HG03139 (cell line): ENCODE measurements at regions not wholly inside any gene's neighbourhood (a gene's known extent, or its start where the extent isn't known, plus 50 kb on each side); places are given as distances from the start of the nearest gene placed in this dataset.

ENCODE experiments used
- ATAC-seq: cut with Tn5 transposase; IDR thresholded peaks from one replicate; pipeline ENCODE4 v1.9.1; 2021; ENCODE audit not compliant: unreplicated experiment

DNA sequence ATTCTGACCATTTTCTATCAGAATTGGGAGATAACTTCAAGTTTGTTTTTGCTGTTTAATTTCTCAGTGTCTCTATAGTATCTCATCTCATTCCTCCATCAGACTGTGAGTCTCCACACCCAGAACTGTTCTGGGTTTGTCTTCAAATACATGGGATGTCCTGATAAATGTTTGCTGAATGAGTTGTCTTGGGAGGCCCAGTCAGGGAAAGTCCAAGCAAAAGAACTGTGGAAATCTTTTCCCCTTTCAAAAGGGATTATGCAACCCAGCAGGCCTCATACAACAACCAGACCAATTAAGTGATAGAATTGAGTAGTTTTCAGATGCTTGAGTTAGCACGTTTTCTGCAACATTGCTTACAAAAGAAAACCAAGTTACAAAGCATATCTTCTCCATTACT, 324.4 kb downstream of the BRINP1 start:
- ATAC-seq, result no peak

- no peak for ATAC-seq
Observed at GRCh38 chr9:119047513-119048307, 321.5 kb downstream of the BRINP1 start.

DNA sequence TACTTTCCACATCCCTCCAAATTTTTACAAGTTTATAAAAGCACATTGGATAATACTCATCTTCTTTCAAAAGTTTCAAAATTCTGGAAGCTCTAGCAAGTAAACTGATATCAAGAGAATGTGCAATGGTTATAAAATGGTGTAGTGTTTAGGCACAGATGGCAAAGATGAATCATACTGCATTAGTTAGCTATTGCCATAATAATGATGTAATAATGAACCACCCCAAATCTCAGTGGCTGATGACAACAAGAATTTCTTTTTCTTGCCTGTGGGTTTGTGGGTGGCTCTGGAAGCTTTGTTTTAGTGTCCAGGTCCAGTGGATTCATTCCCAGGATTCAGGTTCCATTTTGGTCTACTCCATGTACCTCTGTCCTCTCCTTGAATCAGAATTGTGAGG, 319.0 kb downstream of the BRINP1 start:
- ATAC-seq, result no peak

DNA sequence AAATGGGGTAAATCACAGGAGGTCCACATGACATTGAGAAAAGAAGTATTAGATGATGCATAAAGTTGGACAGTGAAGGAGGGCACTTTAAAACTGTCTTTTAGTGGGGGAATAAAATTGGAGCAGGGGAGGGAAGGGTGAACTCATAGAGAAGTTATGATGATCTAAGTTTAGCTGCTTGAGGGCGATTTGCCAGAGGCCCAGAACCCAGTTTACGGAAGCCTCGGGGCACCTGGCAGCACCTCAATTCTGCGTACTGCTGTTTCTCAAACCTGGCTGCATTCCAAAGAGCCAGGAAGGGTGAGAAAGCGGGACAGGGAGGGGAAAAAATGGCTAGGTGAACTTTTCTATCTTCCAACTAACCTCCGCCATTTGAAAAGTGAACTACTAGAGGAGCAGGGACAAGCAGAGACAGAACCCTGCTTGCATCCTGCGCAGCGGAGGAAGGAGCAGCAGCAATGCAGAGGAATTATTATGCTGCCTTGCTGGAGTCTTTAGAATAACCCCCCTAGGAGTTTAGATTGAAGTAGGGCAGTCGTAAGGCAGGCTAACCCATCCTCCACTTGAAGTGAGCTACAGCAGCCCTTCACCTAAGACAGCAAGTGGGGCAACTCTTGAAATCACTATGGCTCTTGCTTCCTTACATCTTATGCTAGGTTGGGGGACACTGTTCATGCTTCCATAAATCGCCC, 316.8 kb downstream of the BRINP1 start:
- ATAC-seq, result no peak

DNA sequence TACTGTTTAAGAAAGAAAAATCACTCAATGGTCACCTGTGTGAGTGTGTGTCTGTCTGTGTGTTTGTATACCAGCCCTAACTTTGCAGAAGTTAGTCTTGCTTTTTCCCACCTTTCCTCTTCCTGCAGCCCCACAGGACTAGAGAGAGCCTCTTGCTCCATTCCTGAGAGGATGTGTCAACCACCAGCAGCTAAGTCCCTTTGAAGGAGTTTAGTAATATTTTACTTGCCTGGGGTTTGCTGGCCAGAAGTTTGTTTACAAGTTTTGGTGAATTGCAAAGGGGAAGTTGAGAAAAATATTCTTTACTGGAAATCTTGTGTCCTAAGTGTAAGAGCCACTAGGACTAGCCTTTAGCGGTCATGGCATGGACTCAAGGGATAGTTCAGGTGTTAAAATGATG, 316.2 kb downstream of the BRINP1 start:
- ATAC-seq, result no peak

- ATAC-seq, result no peak
Observed at GRCh38 chr9:119060629-119061385, 308.4 kb downstream of the BRINP1 start.

DNA sequence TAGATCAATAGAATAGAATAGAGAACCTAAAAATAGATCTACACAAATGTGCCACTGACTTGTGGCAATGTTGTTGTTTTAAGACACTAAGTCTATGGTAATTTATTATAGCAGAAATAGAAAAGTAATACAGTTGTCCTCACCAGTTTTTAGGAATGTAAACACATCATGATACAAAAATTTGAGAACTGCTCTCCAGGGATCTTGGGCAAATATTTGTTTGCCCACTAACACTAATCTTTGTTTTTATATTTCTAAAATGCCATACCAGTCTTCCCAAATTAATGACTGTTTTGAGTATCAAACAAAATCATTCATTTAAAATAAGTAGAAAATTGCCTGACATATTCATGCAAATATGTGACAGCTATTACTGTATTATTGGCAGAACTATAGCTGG, 297.6 kb downstream of the BRINP1 start:
- ATAC-seq, result no peak

GRCh38 chr9:119074017-119074416, 295.2 kb downstream of the BRINP1 start:
- no peak for ATAC-seq

GRCh38 chr9:119078015-119078414, 291.2 kb downstream of the BRINP1 start:
- no peak for ATAC-seq

DNA sequence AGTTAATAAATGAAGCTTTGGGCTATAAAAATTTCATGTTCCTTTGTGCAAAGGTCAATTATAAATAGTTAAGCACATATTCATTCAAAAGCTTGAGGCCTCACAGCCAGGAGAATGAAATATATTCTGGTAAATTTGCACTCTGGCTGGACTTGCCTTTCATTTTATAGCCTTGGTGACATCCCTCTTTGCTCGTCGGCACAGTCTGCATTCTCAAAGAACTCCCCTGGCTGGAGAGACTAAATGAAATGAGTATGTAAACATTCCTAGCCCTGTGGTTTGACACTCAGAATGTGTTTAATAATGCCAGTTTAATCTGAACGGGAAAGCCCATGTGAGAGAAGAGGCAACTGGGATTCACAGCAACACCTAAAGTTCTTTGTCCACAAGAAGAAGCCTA, 285.6 kb downstream of the BRINP1 start:
- ATAC-seq, result no peak

DNA sequence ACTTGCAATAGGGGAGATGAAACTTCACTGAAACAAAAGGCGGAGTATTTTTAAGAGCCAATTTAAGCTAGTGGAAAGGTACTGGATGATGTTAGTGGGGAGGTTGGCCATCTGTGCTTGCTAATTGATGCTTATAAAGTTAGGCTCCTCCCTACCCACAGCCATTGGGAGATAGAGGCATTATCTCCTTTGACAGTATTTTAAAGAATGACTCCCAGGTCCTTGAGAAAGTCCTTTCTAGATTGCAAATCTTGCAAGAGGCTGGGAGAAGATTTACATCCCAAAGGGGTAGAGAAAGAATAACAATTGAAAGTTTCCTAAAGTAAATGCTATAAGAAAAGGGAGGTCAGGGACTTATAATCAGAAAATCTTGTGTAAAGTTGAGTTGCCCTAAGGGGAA, 282.6 kb downstream of the BRINP1 start:
- ATAC-seq, result no peak

DNA sequence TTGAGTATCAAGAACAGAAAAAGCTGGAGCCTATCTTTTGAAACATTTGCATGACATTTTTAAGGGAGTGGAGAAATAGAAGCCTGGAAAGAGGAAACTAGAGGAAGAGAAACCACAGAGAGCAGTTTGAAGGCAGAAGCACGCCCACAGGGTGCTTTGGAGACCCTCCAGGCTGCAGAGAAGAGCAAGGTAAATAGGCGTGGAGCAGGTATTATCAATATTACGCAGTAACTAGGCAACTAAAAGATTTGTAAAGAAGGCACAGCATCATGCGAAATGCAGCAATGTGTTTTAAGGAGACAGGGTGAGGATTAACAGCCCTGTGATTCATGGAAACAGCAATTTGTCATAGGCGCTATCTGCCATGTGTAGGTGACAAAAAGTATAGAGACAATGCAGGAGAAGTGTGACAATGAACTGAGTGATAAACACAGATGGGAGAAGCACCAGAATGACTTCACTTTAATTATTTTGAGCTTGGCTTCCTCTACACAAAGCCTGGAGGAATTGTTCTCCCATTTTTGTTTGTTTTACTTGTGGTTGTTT, 281.2 kb downstream of the BRINP1 start:
- ATAC-seq, result no peak

DNA sequence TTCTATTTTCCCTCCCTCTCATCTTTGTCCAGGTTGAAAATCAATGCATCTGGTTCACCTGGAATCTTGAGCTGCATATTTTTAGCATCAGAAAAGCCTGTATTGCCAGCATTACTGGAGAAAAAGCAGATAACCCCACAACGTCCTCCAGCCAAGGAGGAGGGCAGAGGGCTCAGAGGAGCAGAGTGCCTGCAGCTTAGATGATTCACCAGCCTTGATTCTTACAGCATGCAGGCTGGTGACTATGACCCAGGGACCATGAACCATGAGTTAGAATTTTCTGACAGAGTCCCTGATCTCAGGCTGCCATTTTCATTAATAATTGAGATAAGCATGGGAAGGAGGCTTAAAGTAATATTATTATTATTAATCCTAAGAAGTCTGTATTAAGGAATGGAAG, 278.2 kb downstream of the BRINP1 start:
- no peak for ATAC-seq

GRCh38 chr9:119092125-119092524, 277.1 kb downstream of the BRINP1 start:
- no peak for ATAC-seq

- ATAC-seq, result no peak
Observed at GRCh38 chr9:119094086-119094485, 275.1 kb downstream of the BRINP1 start.

- no peak for ATAC-seq
Observed at GRCh38 chr9:119095072-119095471, 274.2 kb downstream of the BRINP1 start.

DNA sequence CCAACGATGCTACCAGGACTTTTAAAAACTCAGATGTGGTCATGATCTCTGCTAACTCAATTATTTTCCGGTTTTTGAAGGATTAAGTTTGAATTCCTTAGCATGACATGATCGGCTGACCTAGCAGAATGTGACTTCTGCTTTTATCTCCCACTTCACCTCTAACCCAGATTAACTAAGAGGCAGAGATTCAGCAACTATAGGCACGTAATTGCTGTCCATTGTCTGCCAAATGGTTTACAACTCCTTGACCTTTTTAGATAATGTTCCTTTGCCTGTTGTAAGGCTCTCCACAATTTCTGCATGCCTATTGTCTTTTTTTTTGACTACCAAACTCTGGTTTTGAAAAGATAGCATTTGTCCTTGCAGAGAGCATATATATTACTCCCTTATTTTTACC, 268.2 kb downstream of the BRINP1 start:
- ATAC-seq, result no peak

GRCh38 chr9:119114681-119115080, 254.6 kb downstream of the BRINP1 start:
- no peak for ATAC-seq
